ENCODE measurements at regions not wholly inside any gene's neighbourhood (a gene's known extent, or its start where the extent isn't known, plus 50 kb on each side); places are given as distances from the start of the nearest gene placed in this dataset.

- TF ChIP-seq TEAD4 (IDR thresholded peaks at IDR 0.05) (no peak), REST (IDR thresholded peaks at IDR 0.05; ENCODE audit: low read depth) (no peak), TCF12 (IDR thresholded peaks at IDR 0.05; ENCODE audit: low read depth) (no peak), MAX (IDR thresholded peaks at IDR 0.05) (no peak), ZBTB7A (IDR thresholded peaks at IDR 0.05; ENCODE audit: low read depth) (no peak), FOXM1 (IDR thresholded peaks at IDR 0.05; ENCODE audit: borderline replicate concordance, low read depth) (no peak), USF1 (IDR thresholded peaks at IDR 0.05) (no peak)
Measured at GRCh38 chr5:27103486-27103885, 65.1 kb upstream of the CDH9 start.

- TF ChIP-seq MAX (IDR thresholded peaks at IDR 0.05) (peak; percentile 83), CREB1 (IDR thresholded peaks at IDR 0.05; ENCODE audit: low read depth) (no peak), CEBPB (IDR thresholded peaks at IDR 0.05) (peak; percentile 56; the same call in 1 of the 2 replicates), RAD21 (IDR thresholded peaks at IDR 0.05; ENCODE audit: low read depth) (peak; percentile 19; the same call in 1 of the 2 replicates), ZBTB7A (IDR thresholded peaks at IDR 0.05; ENCODE audit: low read depth) (no peak), USF1 (IDR thresholded peaks at IDR 0.05) (0 out of 2 replicates have a peak, but pooled peaks have one; percentile 39), FOXM1 (IDR thresholded peaks at IDR 0.05; ENCODE audit: borderline replicate concordance, low read depth) (peak; percentile 71; the same call in 1 of the 2 replicates), TCF12 (IDR thresholded peaks at IDR 0.05; ENCODE audit: low read depth) (peak; percentile 91), EP300 (IDR thresholded peaks at IDR 0.05; ENCODE audit: borderline replicate concordance) (peak; percentile 91), NFIC (IDR thresholded peaks at IDR 0.05) (peak; percentile 66), TEAD4 (IDR thresholded peaks at IDR 0.05) (peak; percentile 96), REST (IDR thresholded peaks at IDR 0.05; ENCODE audit: low read depth) (no peak)
Measured at GRCh38 chr5:27093279-27093678, 54.9 kb upstream of the CDH9 start.

GRCh38 chr5:27091858-27092257 lies 53.5 kb upstream of the CDH9 start:
- TF ChIP-seq TAF1 (IDR thresholded peaks at IDR 0.05; ENCODE audit: low read depth) (no peak), CREB1 (IDR thresholded peaks at IDR 0.05; ENCODE audit: low read depth) (no peak), ZBTB7A (IDR thresholded peaks at IDR 0.05; ENCODE audit: low read depth) (no peak), TCF12 (IDR thresholded peaks at IDR 0.05; ENCODE audit: low read depth) (no peak), NFIC (IDR thresholded peaks at IDR 0.05) (no peak), EGR1 (IDR thresholded peaks at IDR 0.05) (no peak), EP300 (IDR thresholded peaks at IDR 0.05; ENCODE audit: borderline replicate concordance) (no peak), MAX (IDR thresholded peaks at IDR 0.05) (no peak), FOXM1 (IDR thresholded peaks at IDR 0.05; ENCODE audit: borderline replicate concordance, low read depth) (no peak)

Data from Ishikawa (cell line).